ENCODE measurements at regions not wholly inside any gene's neighbourhood (a gene's known extent, or its start where the extent isn't known, plus 50 kb on each side); places are given as distances from the start of the nearest gene placed in this dataset.

GRCh38 chr5:60248901-60249300, 355.4 kb upstream of the PDE4D start:
- no peak for DNase-seq

GRCh38 chr5:60243713-60244112, 350.2 kb upstream of the PDE4D start:
- no peak for DNase-seq

- no peak for DNase-seq
These were observed 338.7 kb upstream of the PDE4D start for GRCh38 chr5:60232036-60232795.

GRCh38 chr5:60230456-60230855, 336.9 kb upstream of the PDE4D start:
- no peak for DNase-seq

- peak; percentile 18 for DNase-seq
These were observed 336.2 kb upstream of the PDE4D start for GRCh38 chr5:60229691-60230185.

- DNase-seq: no peak
These were observed 335.1 kb upstream of the PDE4D start for GRCh38 chr5:60228676-60229075.

GRCh38 chr5:60226128-60226527, 332.6 kb upstream of the PDE4D start:
- DNase-seq: no peak

- no peak for DNase-seq
These were observed 329.8 kb upstream of the PDE4D start for GRCh38 chr5:60223342-60223741.

- DNase-seq: no peak
These were observed 326.4 kb upstream of the PDE4D start for GRCh38 chr5:60219921-60220320.

GRCh38 chr5:60210810-60211209, 317.3 kb upstream of the PDE4D start:
- DNase-seq: no peak

- DNase-seq: no peak
These were observed 315.8 kb upstream of the PDE4D start for GRCh38 chr5:60209146-60209840.

GRCh38 chr5:60208716-60209115, 315.2 kb upstream of the PDE4D start:
- no peak for DNase-seq

GRCh38 chr5:60207040-60207439, 313.5 kb upstream of the PDE4D start:
- no peak for DNase-seq

- DNase-seq: no peak
These were observed 312.7 kb upstream of the PDE4D start for GRCh38 chr5:60206234-60206633.

- DNase-seq: no peak
These were observed 311.5 kb upstream of the PDE4D start for GRCh38 chr5:60205071-60205470.

- DNase-seq: no peak
These were observed 303.0 kb upstream of the PDE4D start for GRCh38 chr5:60196385-60197113.

- DNase-seq: no peak
These were observed 302.0 kb upstream of the PDE4D start for GRCh38 chr5:60195551-60195950.

GRCh38 chr5:60195083-60195482, 301.6 kb upstream of the PDE4D start:
- DNase-seq: no peak

- no peak for DNase-seq
These were observed 291.9 kb upstream of the PDE4D start for GRCh38 chr5:60185231-60186099.

- no peak for DNase-seq
These were observed 291.1 kb upstream of the PDE4D start for GRCh38 chr5:60184606-60185005.

- DNase-seq: no peak
These were observed 290.4 kb upstream of the PDE4D start for GRCh38 chr5:60183881-60184280.

- no peak for DNase-seq
These were observed 284.6 kb upstream of the PDE4D start for GRCh38 chr5:60178101-60178500.

All from hindlimb muscle (tissue), 1 donor.